Ectodermal cell (in vitro differentiated cells): ENCODE measurements at regions not wholly inside any gene's neighbourhood (a gene's known extent, or its start where the extent isn't known, plus 50 kb on each side); places are given as distances from the start of the nearest gene placed in this dataset.

Experiments
- H3K27ac ChIP-seq: 2 replicates; pipeline ENCODE4 v1.7.0; 2013; ENCODE audit warnings: mild to moderate bottlenecking, low read depth, low read length; ENCODE audit not compliant: insufficient read depth, poor library complexity, severe bottlenecking
- H3K27me3 ChIP-seq: 2 replicates; pipeline ENCODE4 v1.7.0; 2013; ENCODE audit warnings: mild to moderate bottlenecking, low read length; ENCODE audit not compliant: insufficient read depth, control insufficient read depth, poor library complexity, severe bottlenecking
- H3K36me3 ChIP-seq: one replicate; pipeline ENCODE4 v1.7.0; 2013; ENCODE audit warnings: low read length; ENCODE audit not compliant: control insufficient read depth, insufficient read depth
- H3K4me1 ChIP-seq: one replicate; pipeline ENCODE4 v1.7.0; 2013; ENCODE audit warnings: low read length; ENCODE audit not compliant: control insufficient read depth, insufficient read depth
- H3K4me3 ChIP-seq: 2 replicates; pipeline ENCODE4 v1.7.0; 2013; ENCODE audit warnings: low read depth, low read length, control low read depth; ENCODE audit not compliant: insufficient read depth
- H3K9me3 ChIP-seq: 2 replicates; pipeline ENCODE4 v1.7.0; 2013; ENCODE audit warnings: mild to moderate bottlenecking, low read length, moderate library complexity; ENCODE audit not compliant: control insufficient read depth
- WGBS, 2 experiments: methylation state at CpG; one replicate each; pipeline ENCODE4 v1.1.7; 2013; ENCODE audit warnings: missing lambda C conversion rate in 2 of 2; 5-methylcytosine and 5-hydroxymethylcytosine counted together

- Histone ChIP-seq H3K36me3 (no peaks in the 10 kb centered on the region), H3K27ac (no peak overlapping the region), H3K4me3 (no peak overlapping the region), H3K27me3 (no peaks in the 10 kb centered on the region), H3K9me3 (no peaks in the 10 kb centered on the region), H3K4me1 (no peaks in the 10 kb centered on the region)
- 92 to 100% methylated on average over 1 of the region's 1 CpG for WGBS, 2 experiments
These were observed 1474.1 kb upstream of the SEL1L start for GRCh38 chr14:83007641-83008225.

- 77 to 100% methylated on average over 2 to 5 of the region's 5 CpGs for WGBS, 2 experiments
- H3K9me3 ChIP-seq: no peaks in the 10 kb centered on the region
- H3K27me3 ChIP-seq: no peaks in the 10 kb centered on the region
- H3K4me3 ChIP-seq: no peak overlapping the region
- H3K4me1 ChIP-seq: no peaks in the 10 kb centered on the region
- H3K36me3 ChIP-seq: no peaks in the 10 kb centered on the region
- no peak overlapping the region for H3K27ac ChIP-seq
These were observed 1483.6 kb upstream of the SEL1L start for GRCh38 chr14:83017296-83017695.

- no peaks in the 10 kb centered on the region for H3K36me3 ChIP-seq
- H3K4me3 ChIP-seq: no peak overlapping the region
- H3K27me3 ChIP-seq: no peaks in the 10 kb centered on the region
- no peak overlapping the region for H3K27ac ChIP-seq
- no peaks in the 10 kb centered on the region for H3K9me3 ChIP-seq
- no peaks in the 10 kb centered on the region for H3K4me1 ChIP-seq
- WGBS, 2 experiments: 86 to 87% methylated on average over 2 to 3 of the region's 3 CpGs
These were observed 1486.2 kb upstream of the SEL1L start for GRCh38 chr14:83019744-83020414.

GRCh38 chr14:83021323-83021722 is 1487.7 kb upstream of the SEL1L start:
- whole genome bisulfite sequencing, 2 experiments: 93% methylated on average over 2 of the region's 2 CpGs

GRCh38 chr14:83023369-83023768 is 1489.7 kb upstream of the SEL1L start:
- Histone ChIP-seq H3K27me3 (no peaks in the 10 kb centered on the region), H3K4me1 (no peaks in the 10 kb centered on the region), H3K36me3 (no peaks in the 10 kb centered on the region), H3K9me3 (no peaks in the 10 kb centered on the region), H3K4me3 (no peak overlapping the region), H3K27ac (no peak overlapping the region)
- 93 to 97% methylated on average over 3 of the region's 3 CpGs for WGBS, 2 experiments

More at GRCh38 chr14:83021323-83021722, 1487.7 kb upstream of the SEL1L start:
- Histone ChIP-seq H3K36me3 (no peaks in the 10 kb centered on the region), H3K27ac (no peak overlapping the region), H3K4me1 (no peaks in the 10 kb centered on the region), H3K27me3 (no peaks in the 10 kb centered on the region), H3K4me3 (no peak overlapping the region), H3K9me3 (no peaks in the 10 kb centered on the region)

GRCh38 chr14:83041224-83041623 is 1507.6 kb upstream of the SEL1L start:
- Histone ChIP-seq H3K27me3 (no peaks in the 10 kb centered on the region), H3K4me1 (no peaks in the 10 kb centered on the region), H3K4me3 (no peak overlapping the region), H3K27ac (no peak overlapping the region), H3K36me3 (no peaks in the 10 kb centered on the region), H3K9me3 (no peaks in the 10 kb centered on the region)
- 87 to 90% methylated on average over 2 of the region's 2 CpGs for WGBS, 2 experiments

GRCh38 chr14:83042858-83043257 is 1509.2 kb upstream of the SEL1L start:
- Histone ChIP-seq H3K36me3 (no peaks in the 10 kb centered on the region), H3K27ac (no peak overlapping the region), H3K4me3 (no peak overlapping the region), H3K9me3 (no peaks in the 10 kb centered on the region), H3K27me3 (no peaks in the 10 kb centered on the region), H3K4me1 (no peaks in the 10 kb centered on the region)
- no CpG with 5 or more reads among the region's 2 CpGs for WGBS, 2 experiments

GRCh38 chr14:83044001-83044400 is 1510.3 kb upstream of the SEL1L start:
- 100% methylated on average over 1 of the region's 1 CpG; no CpG with 5 or more reads in 1 of the 2 experiments for WGBS, 2 experiments
- no peaks in the 10 kb centered on the region for H3K36me3 ChIP-seq
- no peaks in the 10 kb centered on the region for H3K9me3 ChIP-seq
- no peaks in the 10 kb centered on the region for H3K4me1 ChIP-seq
- no peak overlapping the region for H3K27ac ChIP-seq
- no peaks in the 10 kb centered on the region for H3K27me3 ChIP-seq
- no peak overlapping the region for H3K4me3 ChIP-seq

- no peaks in the 10 kb centered on the region for H3K27me3 ChIP-seq
- H3K27ac ChIP-seq: no peak overlapping the region
- H3K9me3 ChIP-seq: no peaks in the 10 kb centered on the region
- H3K36me3 ChIP-seq: no peaks in the 10 kb centered on the region
- WGBS, 2 experiments: 87 to 93% methylated on average over 2 of the region's 2 CpGs
- no peak overlapping the region for H3K4me3 ChIP-seq
- no peaks in the 10 kb centered on the region for H3K4me1 ChIP-seq
These were observed 1513.6 kb upstream of the SEL1L start for GRCh38 chr14:83047059-83047830.

- no peaks in the 10 kb centered on the region for H3K36me3 ChIP-seq
- WGBS, 2 experiments: 92 to 100% methylated on average over 1 of the region's 1 CpG
- no peaks in the 10 kb centered on the region for H3K27me3 ChIP-seq
- no peak overlapping the region for H3K4me3 ChIP-seq
- no peaks in the 10 kb centered on the region for H3K4me1 ChIP-seq
- no peaks in the 10 kb centered on the region for H3K9me3 ChIP-seq
- H3K27ac ChIP-seq: no peak overlapping the region
These were observed 1519.5 kb upstream of the SEL1L start for GRCh38 chr14:83053022-83053710.
